ENCODE measurements at regions not wholly inside any gene's neighbourhood (a gene's known extent, or its start where the extent isn't known, plus 50 kb on each side); places are given as distances from the start of the nearest gene placed in this dataset.

DNA sequence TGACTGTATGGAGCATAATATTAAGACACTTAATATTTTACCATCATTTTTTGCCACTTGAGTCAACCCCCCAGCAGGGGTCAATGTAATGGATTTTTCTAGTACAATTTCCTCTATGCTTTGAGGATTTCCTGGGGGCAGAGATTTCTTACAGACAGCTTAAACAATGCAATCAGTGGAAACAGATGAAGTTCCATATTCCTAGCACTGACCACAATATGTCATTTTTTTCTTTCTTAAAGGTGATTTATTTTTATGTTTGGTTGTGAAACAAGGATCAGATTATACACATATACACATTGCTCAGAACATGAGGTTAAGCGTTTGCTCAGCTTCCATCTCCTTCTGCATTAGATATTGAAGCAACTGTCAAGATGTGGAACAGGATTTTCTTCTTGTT, 82.0 kb upstream of the ID4 start:
- Histone ChIP-seq H3K27me3 (ENCODE audit: control insufficient read depth, insufficient read depth, low read length) (no peaks in the 10 kb centered on the region), H3K9me3 (replicated peaks; ENCODE audit: control insufficient read depth, low read depth, low read length) (no peaks in the 10 kb centered on the region), H3K27ac (ENCODE audit: low read length) (no peak overlapping the region), H3K4me3 (ENCODE audit: low read length) (no peak overlapping the region), H3K36me3 (ENCODE audit: control insufficient read depth, insufficient read depth, low read length) (no peaks in the 10 kb centered on the region), H3K4me1 (ENCODE audit: control insufficient read depth, insufficient read depth, low read length) (no peaks in the 10 kb centered on the region)
- WGBS (ENCODE audit: insufficient coverage), result no CpG with 5 or more reads among the region's 1 CpG
- no peak for DNase-seq

DNA sequence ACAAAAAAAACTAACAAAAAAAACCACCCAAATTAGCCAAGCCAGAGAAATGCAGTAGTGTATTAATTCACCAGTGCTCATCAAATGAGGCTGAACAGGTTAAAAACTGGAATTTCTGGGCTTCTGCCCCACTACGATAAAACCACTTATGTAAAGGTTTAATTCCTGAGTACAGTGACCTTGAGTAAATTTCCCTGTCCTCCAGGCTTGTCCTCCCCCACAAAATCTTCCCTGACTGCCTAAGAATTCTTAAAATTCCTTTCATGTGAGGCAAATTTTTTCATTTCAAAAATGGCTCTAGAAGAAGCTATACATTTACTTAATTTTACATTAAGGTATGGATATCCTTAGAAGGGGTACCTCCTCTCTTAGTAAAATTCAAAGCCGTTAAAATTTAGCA, 80.1 kb upstream of the ID4 start:
- Histone ChIP-seq H3K27ac (ENCODE audit: low read length) (no peak overlapping the region), H3K27me3 (ENCODE audit: control insufficient read depth, insufficient read depth, low read length) (no peaks in the 10 kb centered on the region), H3K4me3 (ENCODE audit: low read length) (no peak overlapping the region), H3K4me1 (ENCODE audit: control insufficient read depth, insufficient read depth, low read length) (no peaks in the 10 kb centered on the region), H3K36me3 (ENCODE audit: control insufficient read depth, insufficient read depth, low read length) (no peaks in the 10 kb centered on the region), H3K9me3 (replicated peaks; ENCODE audit: control insufficient read depth, low read depth, low read length) (no peaks in the 10 kb centered on the region)
- whole genome bisulfite sequencing (ENCODE audit: insufficient coverage), result 40% methylated on average over 1 of the region's 2 CpGs
- peak; percentile 7 for DNase-seq

DNA sequence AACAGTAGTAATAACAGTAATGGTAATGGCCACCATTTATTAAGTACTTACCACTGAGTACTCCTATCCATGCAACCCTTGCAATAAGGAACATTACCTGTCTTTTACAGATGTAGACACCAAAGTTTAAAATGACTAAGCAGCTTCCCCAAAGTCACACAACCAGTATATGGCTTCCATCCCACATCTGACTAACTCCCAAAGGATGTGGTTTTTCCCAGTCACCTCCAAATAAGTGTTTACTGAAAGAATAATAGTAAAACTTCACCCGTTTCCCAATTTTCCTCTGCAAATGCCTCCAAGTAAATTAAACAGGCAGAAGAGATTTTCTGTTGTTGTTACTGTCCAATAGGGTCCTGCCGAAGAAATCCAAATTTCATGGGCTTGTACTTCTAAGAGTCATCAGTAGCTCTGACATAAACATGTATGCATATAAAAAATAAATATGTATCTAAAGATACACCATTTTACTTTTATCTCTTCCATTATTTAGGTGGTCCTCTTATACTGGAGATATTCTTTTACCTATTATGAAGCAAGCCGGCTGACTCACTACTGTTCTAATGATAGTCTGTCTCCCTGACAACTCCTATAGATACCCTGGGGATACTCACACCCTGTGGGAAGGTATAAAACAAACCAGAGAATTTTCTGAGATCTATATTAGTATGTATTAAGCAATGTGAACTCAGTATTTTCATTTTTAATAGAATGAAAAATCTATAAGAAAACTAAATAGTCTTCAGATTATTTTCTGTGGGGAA, 77.9 kb upstream of the ID4 start:
- WGBS (ENCODE audit: insufficient coverage), result no CpG with 5 or more reads among the region's 3 CpGs
- Histone ChIP-seq H3K4me1 (ENCODE audit: control insufficient read depth, insufficient read depth, low read length) (no peaks in the 10 kb centered on the region), H3K4me3 (ENCODE audit: low read length) (no peak overlapping the region), H3K36me3 (ENCODE audit: control insufficient read depth, insufficient read depth, low read length) (no peaks in the 10 kb centered on the region), H3K27me3 (ENCODE audit: control insufficient read depth, insufficient read depth, low read length) (no peaks in the 10 kb centered on the region), H3K27ac (ENCODE audit: low read length) (no peak overlapping the region), H3K9me3 (replicated peaks; ENCODE audit: control insufficient read depth, low read depth, low read length) (no peaks in the 10 kb centered on the region)
- DNase-seq, result no peak

DNA sequence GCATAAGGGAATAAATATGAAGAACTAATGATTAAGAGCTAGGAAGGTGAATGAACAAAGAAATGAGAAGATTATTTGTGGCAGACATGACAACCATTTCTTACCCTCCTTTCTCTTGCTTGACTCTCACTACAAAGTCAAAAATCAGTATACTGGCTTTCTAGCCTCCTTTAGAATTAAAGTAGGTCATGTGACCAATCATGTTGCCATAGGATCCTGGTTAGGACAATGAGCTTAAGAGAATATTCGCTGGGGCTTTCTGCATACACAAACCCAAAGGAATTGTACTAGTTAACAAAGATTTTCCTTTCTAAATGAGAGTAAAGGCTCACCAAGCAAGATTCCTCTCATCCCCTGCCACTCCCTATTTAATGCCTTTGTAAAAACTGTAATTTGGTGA, 76.0 kb upstream of the ID4 start:
- DNase-seq, result no peak
- Histone ChIP-seq H3K27ac (ENCODE audit: low read length) (no peak overlapping the region), H3K9me3 (replicated peaks; ENCODE audit: control insufficient read depth, low read depth, low read length) (no peaks in the 10 kb centered on the region), H3K27me3 (ENCODE audit: control insufficient read depth, insufficient read depth, low read length) (no peaks in the 10 kb centered on the region), H3K4me3 (ENCODE audit: low read length) (no peak overlapping the region), H3K4me1 (ENCODE audit: control insufficient read depth, insufficient read depth, low read length) (no peaks in the 10 kb centered on the region), H3K36me3 (ENCODE audit: control insufficient read depth, insufficient read depth, low read length) (no peaks in the 10 kb centered on the region)
- no CpG with 5 or more reads among the region's 1 CpG for WGBS (ENCODE audit: insufficient coverage)

DNA sequence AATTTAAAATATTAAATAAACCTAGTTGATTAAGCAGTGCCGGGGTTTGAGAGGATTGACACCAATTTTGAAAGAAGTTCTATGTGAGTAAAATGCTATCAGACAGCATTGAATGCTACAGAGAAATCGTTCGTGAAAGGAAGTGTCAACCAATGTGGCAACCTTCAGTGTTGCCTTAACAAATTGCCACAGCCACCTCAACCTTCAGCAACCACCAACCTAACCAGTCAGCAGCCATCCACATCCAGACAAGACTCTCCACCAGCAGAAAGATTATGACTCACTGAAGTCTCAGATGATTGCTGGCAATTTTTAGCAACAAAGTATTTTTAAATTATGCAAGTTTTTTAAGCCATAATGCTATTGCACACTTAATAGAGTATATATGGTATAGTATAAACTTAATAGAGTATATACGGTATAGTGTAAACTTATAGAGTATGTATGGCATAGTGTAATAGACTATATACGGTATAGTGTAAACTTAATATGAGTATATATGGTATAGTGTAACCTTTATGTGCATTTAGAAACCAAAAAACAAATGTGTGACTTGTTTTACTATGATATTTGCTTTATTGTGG, 65.3 kb upstream of the ID4 start:
- no peaks in the 10 kb centered on the region for H3K4me1 ChIP-seq (ENCODE audit: control insufficient read depth, insufficient read depth, low read length)
- DNase-seq, result no peak
- no CpG with 5 or more reads among the region's 5 CpGs for WGBS (ENCODE audit: insufficient coverage)

DNA sequence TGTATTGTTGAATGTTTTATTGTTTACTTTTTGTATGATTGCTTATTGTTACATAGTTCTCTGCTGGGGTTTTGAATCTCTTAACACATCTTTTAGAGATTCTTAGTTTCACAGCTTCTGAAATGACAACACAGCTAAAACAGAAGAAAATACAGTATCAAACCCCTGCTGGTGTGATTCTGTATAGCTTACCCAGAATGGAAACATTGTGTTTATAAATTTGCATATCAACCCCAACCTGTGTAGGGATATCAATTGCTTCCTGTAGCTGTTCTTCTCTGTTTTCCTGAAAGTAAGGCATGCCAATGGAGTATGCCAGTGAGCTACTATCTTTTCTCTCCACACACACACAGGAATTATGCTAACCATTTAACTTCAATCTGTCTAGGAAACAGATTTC, 64.3 kb upstream of the ID4 start:
- H3K27ac ChIP-seq (ENCODE audit: low read length), result no peak overlapping the region
- no peak for DNase-seq

More for the DNA sequence above, 65.3 kb upstream of the ID4 start:
- Histone ChIP-seq H3K4me3 (ENCODE audit: low read length) (no peak overlapping the region), H3K27ac (ENCODE audit: low read length) (no peak overlapping the region), H3K36me3 (ENCODE audit: control insufficient read depth, insufficient read depth, low read length) (no peaks in the 10 kb centered on the region), H3K9me3 (replicated peaks; ENCODE audit: control insufficient read depth, low read depth, low read length) (no peaks in the 10 kb centered on the region), H3K27me3 (ENCODE audit: control insufficient read depth, insufficient read depth, low read length) (no peaks in the 10 kb centered on the region)

DNA sequence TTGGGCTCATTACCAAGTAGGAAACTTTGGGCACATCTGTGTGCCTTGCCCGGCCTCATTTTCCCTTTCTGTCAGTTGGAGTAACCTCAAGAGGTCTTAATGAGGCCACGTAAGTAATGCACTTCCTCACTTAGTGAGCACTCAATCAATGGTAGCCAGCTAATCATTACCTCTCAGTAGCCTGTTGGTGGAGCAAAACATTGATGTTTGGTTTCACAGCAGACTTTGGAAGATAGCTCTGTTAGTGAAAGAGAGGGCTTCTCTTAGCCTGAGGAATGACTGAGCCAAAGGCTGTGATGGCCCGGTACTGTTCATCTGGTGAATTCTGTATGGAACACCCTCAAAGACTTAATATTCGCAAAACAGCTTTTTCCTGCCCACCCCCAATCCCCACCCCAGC, 55.9 kb upstream of the ID4 start:
- DNase-seq, result no peak
- Histone ChIP-seq H3K4me1 (ENCODE audit: control insufficient read depth, insufficient read depth, low read length) (no peaks in the 10 kb centered on the region), H3K36me3 (ENCODE audit: control insufficient read depth, insufficient read depth, low read length) (no peaks in the 10 kb centered on the region), H3K27me3 (ENCODE audit: control insufficient read depth, insufficient read depth, low read length) (no peaks in the 10 kb centered on the region), H3K9me3 (replicated peaks; ENCODE audit: control insufficient read depth, low read depth, low read length) (no peaks in the 10 kb centered on the region), H3K4me3 (ENCODE audit: low read length) (no peak overlapping the region), H3K27ac (ENCODE audit: low read length) (no peak overlapping the region)
- WGBS (ENCODE audit: insufficient coverage), result 100% methylated on average over 1 of the region's 4 CpGs

More for the DNA sequence above, 64.3 kb upstream of the ID4 start:
- no peaks in the 10 kb centered on the region for H3K27me3 ChIP-seq (ENCODE audit: control insufficient read depth, insufficient read depth, low read length)
- no peaks in the 10 kb centered on the region for H3K36me3 ChIP-seq (ENCODE audit: control insufficient read depth, insufficient read depth, low read length)
- no peaks in the 10 kb centered on the region for H3K9me3 ChIP-seq (replicated peaks; ENCODE audit: control insufficient read depth, low read depth, low read length)
- H3K4me1 ChIP-seq (ENCODE audit: control insufficient read depth, insufficient read depth, low read length), result no peaks in the 10 kb centered on the region
- H3K4me3 ChIP-seq (ENCODE audit: low read length), result no peak overlapping the region

DNA sequence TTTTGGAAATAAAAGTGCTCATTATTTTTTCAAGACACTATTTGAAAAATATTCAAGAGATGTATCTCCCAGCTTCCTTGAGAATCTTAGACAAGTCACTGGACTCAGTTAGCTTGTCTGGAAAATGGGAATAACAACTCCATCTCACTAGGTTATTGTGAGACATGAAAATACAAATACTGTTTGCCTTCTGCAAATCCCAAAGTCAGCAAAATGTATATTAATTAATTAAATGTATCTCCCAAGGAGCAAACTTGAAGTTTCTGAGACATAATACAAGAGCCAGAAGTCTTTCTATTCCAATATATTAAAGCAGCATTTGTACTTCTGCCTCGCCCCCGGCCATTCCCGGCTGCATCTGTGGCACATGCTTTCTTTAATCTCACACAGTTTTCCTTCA, 54.6 kb upstream of the ID4 start:
- DNase-seq, result no peak

More for the DNA sequence above, 54.6 kb upstream of the ID4 start:
- H3K27ac ChIP-seq (ENCODE audit: low read length), result no peak overlapping the region
- no peaks in the 10 kb centered on the region for H3K27me3 ChIP-seq (ENCODE audit: control insufficient read depth, insufficient read depth, low read length)
- H3K36me3 ChIP-seq (ENCODE audit: control insufficient read depth, insufficient read depth, low read length), result no peaks in the 10 kb centered on the region
- H3K9me3 ChIP-seq (replicated peaks; ENCODE audit: control insufficient read depth, low read depth, low read length), result no peaks in the 10 kb centered on the region
- whole genome bisulfite sequencing (ENCODE audit: insufficient coverage), result 100% methylated on average over 3 of the region's 3 CpGs
- H3K4me3 ChIP-seq (ENCODE audit: low read length), result no peak overlapping the region
- H3K4me1 ChIP-seq (ENCODE audit: control insufficient read depth, insufficient read depth, low read length), result no peaks in the 10 kb centered on the region
